SU-DHL-6 (cell line): ENCODE measurements at regions not wholly inside any gene's neighbourhood (a gene's known extent, or its start where the extent isn't known, plus 50 kb on each side); places are given as distances from the start of the nearest gene placed in this dataset.

Source experiments
- H2AFZ ChIP-seq: fragments of 200-600 bp; sonication (generic); 2 replicates; pipeline ENCODE4 v1.6.1; 2014; ENCODE audit warnings: low read depth, mild to moderate bottlenecking, moderate library complexity, mixed read lengths, antibody characterized with exemption, low read length; ENCODE audit not compliant: severe bottlenecking
- H3F3A ChIP-seq: fragments of 200-600 bp; shearing (Covaris generic); 2 replicates; pipeline ENCODE4 v1.6.0; 2016; ENCODE audit warnings: antibody characterized with exemption, mild to moderate bottlenecking; ENCODE audit not compliant: insufficient read depth
- H3K27ac ChIP-seq: fragments of 200-600 bp; sonication (generic); 2 replicates; pipeline ENCODE4 v1.5.1; 2016; ENCODE audit warnings: low read depth, mild to moderate bottlenecking, low read length, moderate library complexity, mixed read lengths
- H3K27me3 ChIP-seq: fragments of 200-600 bp; sonication (generic), shearing (Covaris generic); 2 replicates; pipeline ENCODE4 v1.6.0; 2014; ENCODE audit warnings: mild to moderate bottlenecking, low read length
- H3K36me3 ChIP-seq: fragments of 200-600 bp; sonication (generic); 2 replicates; pipeline ENCODE4 v1.6.1; 2014; ENCODE audit warnings: mild to moderate bottlenecking, low read length, mixed read lengths
- H3K4me2 ChIP-seq: fragments of 300-600, 200-600 bp; shearing (Covaris generic), sonication (generic); 2 replicates; pipeline ENCODE4 v1.6.0; 2014; ENCODE audit warnings: low read length, low read depth, mild to moderate bottlenecking; ENCODE audit not compliant: poor library complexity, severe bottlenecking
- H3K4me3 ChIP-seq: fragments of 200-600 bp; sonication (generic); 2 replicates; pipeline ENCODE4 v1.5.1; 2014; ENCODE audit warnings: antibody characterized with exemption, low read length, mild to moderate bottlenecking, mixed read lengths; ENCODE audit not compliant: insufficient read depth, poor library complexity, severe bottlenecking
- H3K79me2 ChIP-seq: fragments of 200-600 bp; sonication (generic); 2 replicates; pipeline ENCODE4 v1.6.1; 2014; ENCODE audit warnings: mild to moderate bottlenecking, low read length, moderate library complexity; ENCODE audit not compliant: insufficient read depth
- H3K9ac ChIP-seq: fragments of 200-600 bp; sonication (generic); 2 replicates; pipeline ENCODE4 v1.7.0; 2014; ENCODE audit warnings: mild to moderate bottlenecking, low read length
- H3K9me2 ChIP-seq: fragments of 200-600 bp; sonication (generic); replicated peaks from 2 replicates; pipeline ENCODE4 v1.6.1; 2014; ENCODE audit warnings: low read length; ENCODE audit not compliant: insufficient read depth
- H3K9me3 ChIP-seq: fragments of 200-600 bp; sonication (generic); 2 replicates; pipeline ENCODE4 v1.6.1; 2014; ENCODE audit warnings: low read length, mixed read lengths; ENCODE audit not compliant: insufficient read depth
- H4K20me1 ChIP-seq: fragments of 200-600 bp; sonication (generic); 2 replicates; pipeline ENCODE4 v1.6.1; 2014; ENCODE audit warnings: low read depth, mild to moderate bottlenecking, antibody characterized with exemption, low read length, moderate library complexity, mixed read lengths
- EZH2phosphoT487 ChIP-seq: fragments of 200-600 bp; sonication (generic), shearing (Covaris generic); conservative IDR thresholded peaks from 2 replicates; pipeline ENCODE4 v1.6.1; 2018; ENCODE audit warnings: mild to moderate bottlenecking, antibody characterized with exemption, low read length, moderate library complexity, mixed read lengths
- TF ChIP-seq, protein P1 (sequence below): fragments of 200-600 bp; sonication (generic); IDR thresholded peaks from one replicate; pipeline ENCODE4 v1.5.1; 2017; ENCODE audit warnings: antibody characterized with exemption, mild to moderate bottlenecking, low read length, moderate library complexity; ENCODE audit not compliant: insufficient read depth, poor library complexity, severe bottlenecking

DNA sequence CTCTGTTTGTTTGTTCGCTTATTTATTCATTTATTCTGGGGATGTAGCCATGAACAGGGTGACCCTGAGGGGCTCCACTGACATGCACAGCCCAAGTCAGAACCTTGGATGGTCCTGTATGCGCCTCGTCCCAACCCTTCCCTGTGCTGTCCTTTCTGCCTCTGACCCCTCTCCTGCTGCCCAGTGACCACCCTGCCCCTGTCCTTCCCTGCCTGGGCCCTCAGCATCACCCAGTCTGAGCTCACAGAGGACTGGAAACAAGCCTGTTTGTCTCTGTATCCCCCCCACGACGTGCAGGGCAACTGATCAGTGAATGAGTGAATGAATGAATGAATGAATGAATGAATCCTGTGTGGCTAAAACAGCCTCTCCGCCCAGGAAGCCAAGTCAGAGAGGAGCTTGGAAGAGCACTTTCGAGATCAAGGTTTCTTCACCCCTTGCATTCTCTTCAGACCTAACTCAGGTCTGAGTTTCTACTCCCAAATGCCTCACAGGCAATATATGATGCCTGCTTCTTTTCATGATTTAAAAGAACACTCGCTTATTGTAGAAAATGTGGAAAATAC, 157.7 kb downstream of the SMAD6 start:
- Histone ChIP-seq H3K4me3 (no peak overlapping the region), H3F3A (0 out of 2 replicates have a peak, but pooled peaks cover 6% of the 10 kb centered on the region), H3K27me3 (no peaks in the 10 kb centered on the region), H2AFZ (no peak overlapping the region), H3K79me2 (no peaks in the 10 kb centered on the region), H3K27ac (no peak overlapping the region), H3K36me3 (no peaks in the 10 kb centered on the region), H3K9ac (no peak overlapping the region), H3K9me3 (no peaks in the 10 kb centered on the region), H3K9me2 (no peaks in the 10 kb centered on the region), H4K20me1 (no peaks in the 10 kb centered on the region), H3K4me2 (no peak overlapping the region)
- TF ChIP-seq, protein P1, sequence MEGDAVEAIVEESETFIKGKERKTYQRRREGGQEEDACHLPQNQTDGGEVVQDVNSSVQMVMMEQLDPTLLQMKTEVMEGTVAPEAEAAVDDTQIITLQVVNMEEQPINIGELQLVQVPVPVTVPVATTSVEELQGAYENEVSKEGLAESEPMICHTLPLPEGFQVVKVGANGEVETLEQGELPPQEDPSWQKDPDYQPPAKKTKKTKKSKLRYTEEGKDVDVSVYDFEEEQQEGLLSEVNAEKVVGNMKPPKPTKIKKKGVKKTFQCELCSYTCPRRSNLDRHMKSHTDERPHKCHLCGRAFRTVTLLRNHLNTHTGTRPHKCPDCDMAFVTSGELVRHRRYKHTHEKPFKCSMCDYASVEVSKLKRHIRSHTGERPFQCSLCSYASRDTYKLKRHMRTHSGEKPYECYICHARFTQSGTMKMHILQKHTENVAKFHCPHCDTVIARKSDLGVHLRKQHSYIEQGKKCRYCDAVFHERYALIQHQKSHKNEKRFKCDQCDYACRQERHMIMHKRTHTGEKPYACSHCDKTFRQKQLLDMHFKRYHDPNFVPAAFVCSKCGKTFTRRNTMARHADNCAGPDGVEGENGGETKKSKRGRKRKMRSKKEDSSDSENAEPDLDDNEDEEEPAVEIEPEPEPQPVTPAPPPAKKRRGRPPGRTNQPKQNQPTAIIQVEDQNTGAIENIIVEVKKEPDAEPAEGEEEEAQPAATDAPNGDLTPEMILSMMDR, result no peak
- no peak for TF ChIP-seq EZH2phosphoT487

DNA sequence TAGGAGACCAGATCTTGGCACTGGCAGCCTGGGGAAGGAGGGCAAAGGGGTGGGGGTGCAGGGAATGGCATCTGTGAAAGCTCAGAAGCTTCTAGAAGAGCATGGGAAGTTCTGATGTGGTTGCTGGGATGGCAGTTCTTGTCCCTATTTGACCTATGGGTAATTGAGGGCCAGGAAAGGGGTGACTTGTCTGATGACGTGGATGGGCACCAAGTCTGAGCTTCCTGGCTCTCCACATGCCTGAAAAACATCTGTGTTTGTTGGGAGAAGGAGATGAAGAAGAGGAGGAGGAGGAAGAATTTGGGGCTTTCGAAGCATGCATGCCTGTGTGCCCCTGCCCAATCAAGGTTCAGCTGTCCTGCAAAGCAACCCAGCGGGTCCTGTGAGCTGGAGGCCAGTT, 158.8 kb downstream of the SMAD6 start:
- Histone ChIP-seq H3K9ac (no peak overlapping the region), H3K27me3 (no peaks in the 10 kb centered on the region), H3F3A (peaks cover 13% of the 10 kb centered on the region), H3K27ac (no peak overlapping the region), H3K79me2 (no peaks in the 10 kb centered on the region), H4K20me1 (no peaks in the 10 kb centered on the region), H3K4me2 (no peak overlapping the region), H3K9me3 (no peaks in the 10 kb centered on the region), H3K9me2 (no peaks in the 10 kb centered on the region), H3K4me3 (no peak overlapping the region), H2AFZ (no peak overlapping the region), H3K36me3 (no peaks in the 10 kb centered on the region)
- no peak for TF ChIP-seq EZH2phosphoT487
- TF ChIP-seq, protein P1, result no peak

DNA sequence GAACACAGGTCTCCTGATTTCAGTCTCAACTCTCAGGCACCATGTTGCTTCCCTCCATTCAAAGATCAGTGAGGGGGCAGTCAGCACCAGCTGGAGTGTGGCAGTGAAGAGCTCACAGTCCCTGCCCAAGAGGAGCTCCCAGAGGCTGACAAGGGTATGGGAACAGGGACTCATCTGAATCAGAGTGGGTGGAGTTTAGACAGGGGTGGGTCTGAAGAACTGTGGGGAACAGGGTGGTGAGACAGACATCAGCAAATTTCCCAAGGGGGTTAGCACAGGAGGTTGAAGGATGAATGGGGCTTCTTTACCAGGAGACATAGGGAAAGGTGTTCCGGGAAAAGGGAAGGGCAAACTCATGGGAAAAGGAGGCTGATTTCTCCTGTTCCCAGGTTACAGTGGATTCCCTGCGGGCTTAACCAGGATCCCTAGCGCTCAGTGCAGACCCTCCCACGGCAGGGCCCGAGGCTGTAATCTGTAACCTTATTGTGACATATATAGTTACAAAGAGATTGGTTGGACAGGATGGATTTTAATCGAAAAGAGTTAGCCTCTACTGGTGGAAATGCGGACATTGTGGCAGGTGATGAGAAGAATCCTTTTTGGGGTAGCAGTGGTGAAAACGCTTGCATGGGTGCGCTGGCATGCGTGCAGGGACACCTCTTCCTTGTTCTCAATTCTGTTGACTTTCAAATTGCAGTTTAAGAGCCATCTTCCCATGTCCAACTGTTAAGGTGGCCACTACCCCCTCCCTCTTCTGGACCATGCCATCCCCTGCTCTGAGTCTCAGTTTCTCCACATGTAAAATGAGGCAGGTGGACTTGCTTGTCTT, 160.3 kb downstream of the SMAD6 start:
- H4K20me1 ChIP-seq, result no peaks in the 10 kb centered on the region
- H3K9ac ChIP-seq, result no peak overlapping the region
- no peak overlapping the region for H2AFZ ChIP-seq
- H3K27me3 ChIP-seq, result no peaks in the 10 kb centered on the region
- no peaks in the 10 kb centered on the region for H3K36me3 ChIP-seq
- TF ChIP-seq, protein P1, result no peak
- TF ChIP-seq EZH2phosphoT487, result no peak
- no peak overlapping the region for H3K27ac ChIP-seq
- no peaks in the 10 kb centered on the region for H3K9me3 ChIP-seq
- no peaks in the 10 kb centered on the region for H3K9me2 ChIP-seq
- H3K4me2 ChIP-seq, result no peak overlapping the region
- H3K4me3 ChIP-seq, result no peak overlapping the region
- peaks cover 20% of the 10 kb centered on the region for H3F3A ChIP-seq
- no peaks in the 10 kb centered on the region for H3K79me2 ChIP-seq
